ENCODE measurements at regions not wholly inside any gene's neighbourhood (a gene's known extent, or its start where the extent isn't known, plus 50 kb on each side); places are given as distances from the start of the nearest gene placed in this dataset.
A peak's percentile ranks its signal among the peaks of the same experiment; 100 is the strongest.
"Not testable (repeated sequence)": the region's sequence is repeated elsewhere in the genome, so short reads cannot be mapped to it uniquely, and the experiment has no call there.

DNA sequence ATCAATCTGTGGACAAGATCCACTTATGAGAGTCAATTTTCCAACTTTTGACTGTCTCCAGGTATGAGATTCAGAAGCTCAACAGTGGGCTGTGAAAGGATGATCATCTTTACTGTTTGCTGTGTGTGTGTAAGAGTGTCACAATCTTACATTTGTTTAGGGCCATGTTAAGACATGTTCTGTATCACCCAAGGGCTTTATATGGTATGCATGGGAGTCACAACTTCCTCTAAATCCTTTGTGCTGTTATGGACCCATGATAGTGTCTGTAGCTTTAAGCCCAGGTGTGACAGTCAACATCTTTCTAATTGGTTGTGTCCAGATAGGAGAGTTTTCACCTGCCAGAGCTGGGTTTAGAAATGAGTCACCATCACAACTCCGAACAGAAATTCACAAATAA lies 70.2 kb downstream of the ZNF726 start:
- DNase-seq (ENCODE audit: low spot score): not testable (repeated sequence)

DNA sequence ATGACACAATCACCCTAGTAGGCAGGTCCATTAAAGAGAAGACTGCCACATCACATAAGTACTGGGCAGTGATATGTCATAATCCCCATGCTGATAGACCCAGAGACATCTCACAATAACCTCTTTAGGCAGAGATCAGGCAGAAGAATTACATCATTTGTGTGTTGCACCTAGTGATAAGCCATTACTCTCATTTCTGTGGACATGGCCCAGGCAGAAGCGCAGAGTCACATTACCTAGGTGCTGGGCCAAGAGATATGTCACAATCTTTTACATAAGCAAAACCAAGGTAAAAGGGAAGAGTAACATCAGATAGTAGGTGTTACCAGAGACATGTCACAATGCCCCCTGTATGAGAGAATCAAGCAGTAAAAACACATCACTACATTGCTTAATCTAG lies 71.9 kb downstream of the ZNF726 start:
- DNase-seq (ENCODE audit: low spot score): no peak

DNA sequence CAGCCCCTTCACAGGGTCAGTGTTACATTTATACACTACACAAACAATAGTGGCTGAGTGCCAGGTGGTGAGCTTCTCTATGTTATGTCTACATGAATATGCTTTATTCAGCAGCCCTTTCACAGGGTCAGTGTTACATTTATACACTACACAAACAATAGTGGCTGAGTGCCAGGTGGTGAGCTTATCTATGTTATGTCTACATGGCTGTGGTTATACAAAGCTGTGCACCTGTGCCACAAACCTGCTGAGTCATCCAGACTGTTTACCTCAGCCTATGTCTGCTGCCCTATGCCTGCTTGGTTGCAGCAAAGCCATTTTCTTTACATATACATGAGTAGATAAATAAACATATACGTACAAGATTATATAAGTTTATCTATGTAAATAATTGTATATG lies 76.5 kb downstream of the ZNF726 start:
- no peak for DNase-seq (ENCODE audit: low spot score)

DNA sequence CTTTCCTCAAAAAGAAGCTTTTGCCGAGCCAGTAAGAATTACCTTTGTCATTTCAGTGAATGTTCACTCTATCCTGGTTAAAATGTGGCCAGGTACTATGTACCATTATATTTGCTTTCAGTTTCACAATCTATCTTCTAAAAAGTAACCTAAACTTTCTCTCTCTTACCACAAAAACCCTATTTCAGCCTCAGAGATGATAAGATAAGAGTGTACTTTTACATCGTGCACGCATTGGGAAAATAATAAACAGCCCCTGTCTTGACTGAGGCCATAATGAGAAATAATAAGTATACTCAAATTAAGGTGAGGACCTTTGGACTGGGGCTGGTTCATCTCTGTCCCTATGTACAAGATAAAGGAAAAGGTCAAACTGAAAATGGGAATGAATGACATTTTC lies 77.7 kb downstream of the ZNF726 start:
- no peak for DNase-seq (ENCODE audit: low spot score)

DNA sequence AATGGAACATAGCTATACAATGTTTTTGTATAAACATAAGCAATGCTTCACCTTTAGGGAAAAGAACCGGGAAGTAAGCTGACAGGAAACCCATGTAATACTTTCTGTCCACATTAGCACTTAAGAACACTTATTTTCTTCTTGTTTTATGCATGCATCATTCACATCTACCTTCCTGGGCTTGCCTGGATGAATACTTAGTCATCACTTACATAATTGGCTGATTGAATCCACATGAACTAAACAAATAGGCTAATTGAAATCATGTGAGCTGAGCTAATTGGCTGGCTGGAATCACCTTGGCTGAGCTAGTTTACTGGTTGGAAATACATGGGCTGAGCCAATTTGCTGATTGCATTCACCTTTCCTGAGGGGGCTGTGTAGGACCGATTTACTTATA lies 78.8 kb downstream of the ZNF726 start:
- no peak for DNase-seq (ENCODE audit: low spot score)

DNA sequence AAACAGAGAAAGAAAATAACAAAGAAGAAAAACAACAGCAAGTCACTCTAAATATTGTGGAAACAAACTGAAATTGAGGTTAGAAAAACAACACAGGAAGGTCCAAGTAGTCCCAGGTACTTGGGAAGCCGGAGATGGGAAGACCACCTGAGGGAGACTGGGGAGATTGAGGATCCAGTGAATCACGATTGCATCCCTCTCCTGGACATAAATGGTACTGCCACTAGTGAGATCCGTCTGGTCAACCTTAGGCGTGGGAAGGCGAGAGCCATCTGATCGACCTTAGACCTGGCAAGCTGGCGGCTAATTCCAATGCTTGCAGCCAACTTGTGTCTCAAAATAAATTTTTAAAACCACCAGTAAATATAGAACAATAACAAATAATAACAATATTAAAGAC lies 81.9 kb downstream of the ZNF726 start:
- DNase-seq (ENCODE audit: low spot score): no peak

DNA sequence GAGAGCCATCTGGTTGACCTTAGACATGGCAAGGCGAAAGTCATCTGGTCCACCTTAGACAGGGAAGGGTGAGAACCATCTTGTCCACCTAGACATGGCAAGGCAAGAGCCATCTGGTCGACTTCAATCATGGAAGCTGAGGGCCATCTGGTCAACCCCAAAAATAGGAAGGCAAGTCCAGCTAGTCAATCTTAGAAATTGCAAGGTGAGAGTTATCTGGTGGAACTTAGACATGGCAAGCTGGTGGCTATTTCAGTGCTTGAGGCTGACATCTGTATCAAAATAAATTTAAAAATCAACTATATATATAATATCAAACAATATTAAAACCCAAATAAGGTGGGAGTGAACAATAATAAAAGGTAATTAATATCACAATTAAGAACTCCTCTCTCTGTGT lies 83.9 kb downstream of the ZNF726 start:
- no peak for DNase-seq (ENCODE audit: low spot score)

DNA sequence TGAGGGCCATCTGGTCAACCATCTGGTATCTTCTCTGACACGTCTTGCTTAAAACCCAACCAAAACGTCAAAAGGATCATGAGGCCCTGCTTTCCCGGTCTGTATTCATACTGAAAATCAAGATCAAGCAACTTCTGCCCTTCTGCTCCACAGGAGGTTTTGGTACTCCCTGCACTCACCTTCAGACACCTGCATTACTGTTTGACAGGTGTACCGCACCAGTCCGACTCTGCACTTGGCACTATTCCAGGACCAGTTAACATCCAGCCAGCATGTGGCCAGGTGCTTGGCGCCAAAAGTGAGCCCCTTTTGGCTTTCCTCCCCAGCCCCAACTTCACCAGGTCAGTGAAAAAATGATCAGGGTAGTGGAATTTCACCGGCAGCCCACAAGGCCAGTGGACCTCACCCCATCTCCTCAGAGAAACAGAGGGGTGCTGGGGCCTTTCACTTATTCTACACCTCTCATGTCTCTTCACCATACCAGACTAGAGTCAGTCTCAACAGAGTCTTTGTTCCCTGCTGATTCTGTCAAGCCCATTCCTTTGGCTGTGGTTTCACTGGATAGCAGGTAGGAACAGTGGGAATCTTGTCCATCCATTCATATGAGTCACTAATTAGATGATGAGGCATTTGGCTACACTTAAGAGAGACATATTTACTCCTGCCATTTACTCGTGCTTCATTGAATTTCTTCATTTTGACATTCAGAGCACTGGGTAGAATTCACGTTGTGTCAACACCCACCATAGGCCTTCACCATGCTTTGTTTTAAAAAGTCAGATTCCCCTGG lies 85.3 kb downstream of the ZNF726 start:
- DNase-seq (ENCODE audit: low spot score): no peak

DNA sequence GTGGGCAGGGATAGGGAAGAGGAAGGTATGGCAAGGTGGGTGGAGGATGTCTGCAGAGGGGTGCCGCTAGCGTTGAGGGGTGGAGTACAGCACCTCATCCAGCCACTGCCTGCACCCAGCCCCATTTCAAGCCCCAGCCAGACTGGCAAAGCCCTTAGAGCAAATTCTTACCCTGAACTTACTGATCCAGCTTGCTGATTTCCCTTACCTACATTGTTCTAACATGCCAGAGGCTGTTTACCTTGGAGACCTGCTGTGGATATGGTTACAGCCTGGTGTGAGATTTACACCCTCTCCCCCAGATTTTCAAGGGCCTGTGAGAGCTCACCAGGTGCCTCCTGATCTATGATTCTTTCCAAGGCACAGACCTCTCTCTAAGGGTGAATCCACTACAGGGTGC lies 86.0 kb downstream of the ZNF726 start:
- no peak for DNase-seq (ENCODE audit: low spot score)

DNA sequence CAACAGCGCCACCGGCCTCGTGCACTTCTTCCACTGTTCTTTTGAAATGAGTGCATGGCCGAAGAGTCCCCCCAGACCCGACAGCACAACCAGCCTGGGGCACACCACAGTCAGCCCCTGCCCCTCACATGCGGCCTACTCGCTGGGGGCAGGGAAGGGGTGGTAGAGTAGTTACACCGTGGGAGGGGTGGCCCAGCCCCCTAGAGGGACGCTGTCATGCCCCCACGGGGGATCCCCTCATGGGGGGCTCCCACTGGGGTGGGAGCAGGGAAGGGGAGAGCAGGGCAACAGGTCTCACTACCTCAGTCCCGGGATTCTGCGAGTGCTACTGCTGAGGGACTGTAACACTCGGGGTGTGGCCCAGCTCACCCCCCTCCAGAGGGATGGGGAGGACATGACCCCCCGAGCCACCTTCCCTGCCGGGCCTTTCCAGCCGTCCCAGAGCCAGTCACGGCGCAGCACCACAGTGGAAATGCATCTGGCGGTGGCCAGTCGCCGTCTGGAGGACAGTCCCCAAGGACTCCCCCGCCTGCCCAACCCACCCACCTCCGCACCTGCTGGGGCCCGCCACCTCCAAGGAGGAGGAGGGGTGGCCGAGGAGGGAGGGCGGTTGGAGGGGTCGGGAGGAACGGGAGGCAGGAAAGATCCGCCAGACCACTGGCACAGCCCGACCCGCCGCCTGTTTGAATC lies 84.6 kb upstream of the ZNF254 start:
- no peak for DNase-seq (ENCODE audit: low spot score)

DNA sequence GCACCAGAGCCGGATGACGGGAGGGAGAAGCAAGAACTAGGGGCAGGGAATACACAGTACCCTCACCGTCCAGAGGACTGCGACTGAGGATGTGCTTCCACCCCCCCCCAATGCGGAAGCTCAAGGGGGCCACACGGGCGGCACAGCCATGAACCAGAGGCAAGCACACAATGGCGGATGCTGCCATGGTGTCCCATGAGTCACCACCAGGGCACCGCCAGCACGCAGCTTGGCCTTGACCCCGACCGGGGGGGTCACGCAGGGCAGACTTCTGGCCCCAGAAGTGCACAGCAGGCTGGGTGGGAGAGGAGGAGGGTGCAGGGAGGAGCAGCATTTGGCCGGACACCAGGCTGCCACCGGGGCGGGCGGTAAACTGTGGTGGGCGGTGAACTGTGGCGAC lies 83.5 kb upstream of the ZNF254 start:
- DNase-seq (ENCODE audit: low spot score): no peak

DNA sequence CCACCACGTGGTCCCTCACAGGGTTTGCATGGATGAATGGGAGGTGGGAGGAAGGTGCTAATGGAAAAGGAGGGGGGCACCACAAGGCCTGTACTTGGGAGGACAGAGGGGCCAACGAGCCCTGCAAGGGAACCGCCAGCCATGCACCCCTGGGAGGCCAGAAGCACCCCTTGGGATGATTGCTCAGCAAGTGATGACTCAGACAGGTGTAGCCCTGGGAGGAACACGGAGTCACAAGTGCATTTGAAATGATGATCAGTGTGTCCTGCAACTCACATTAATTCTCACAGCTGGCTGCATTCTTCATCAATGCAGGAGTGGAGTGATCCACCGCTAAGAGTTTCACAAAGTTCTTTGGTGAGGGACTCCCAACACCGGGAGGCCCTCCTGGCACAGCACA lies 82.8 kb upstream of the ZNF254 start:
- no peak for DNase-seq (ENCODE audit: low spot score)

DNA sequence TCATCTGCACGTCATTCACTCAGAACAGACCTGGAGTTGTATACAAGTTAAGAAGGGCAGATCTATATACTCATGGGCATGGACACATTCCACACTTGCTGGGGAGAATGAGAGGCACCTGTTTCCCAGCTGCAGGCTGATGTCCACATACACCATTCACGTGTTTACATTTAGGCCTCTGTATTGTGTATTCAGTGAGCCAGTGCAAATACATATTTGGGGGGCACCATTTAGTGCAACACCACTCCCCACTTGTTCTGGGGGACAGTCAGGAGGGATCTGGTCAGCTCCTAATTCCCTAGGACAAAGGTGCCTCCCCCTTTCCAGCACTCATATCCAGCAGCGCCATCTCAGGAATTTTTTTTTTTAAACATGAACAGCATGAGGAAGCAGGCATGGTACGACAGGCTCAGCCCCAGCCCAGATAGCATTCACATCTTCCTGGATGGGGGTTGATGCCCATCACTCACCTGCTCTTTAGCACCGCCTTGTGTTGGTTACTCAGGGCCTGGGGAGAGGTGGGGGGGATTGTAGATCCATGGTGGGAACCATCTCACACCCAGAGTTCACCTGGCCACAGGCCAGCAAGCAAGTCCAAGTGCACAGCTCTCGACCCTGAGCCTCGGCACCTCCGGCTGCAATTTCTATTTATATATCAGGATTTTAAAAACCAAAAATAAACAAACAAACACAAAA lies 56.9 kb upstream of the ZNF254 start:
- no peak for DNase-seq (ENCODE audit: low spot score)

DNA sequence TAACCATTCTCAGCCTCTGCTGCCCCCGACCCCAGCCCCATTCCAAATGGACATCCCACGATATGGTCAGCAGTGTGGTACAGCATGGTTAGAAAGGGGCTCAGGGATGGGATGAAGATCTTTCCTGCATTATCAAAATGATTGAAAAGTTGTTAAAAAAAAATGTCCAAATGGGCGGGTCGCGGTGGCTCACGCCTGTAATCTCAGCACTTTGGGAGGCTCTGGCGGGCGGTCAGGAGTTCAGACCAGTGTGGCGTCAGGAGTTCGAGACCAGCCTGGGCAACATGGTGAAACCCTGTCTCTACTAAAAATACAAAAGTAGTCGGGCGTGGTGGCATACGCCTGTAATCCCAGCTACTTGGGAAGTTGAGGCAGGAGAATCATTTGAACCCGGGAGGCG lies 54.3 kb upstream of the ZNF254 start:
- no peak for DNase-seq (ENCODE audit: low spot score)

DNA sequence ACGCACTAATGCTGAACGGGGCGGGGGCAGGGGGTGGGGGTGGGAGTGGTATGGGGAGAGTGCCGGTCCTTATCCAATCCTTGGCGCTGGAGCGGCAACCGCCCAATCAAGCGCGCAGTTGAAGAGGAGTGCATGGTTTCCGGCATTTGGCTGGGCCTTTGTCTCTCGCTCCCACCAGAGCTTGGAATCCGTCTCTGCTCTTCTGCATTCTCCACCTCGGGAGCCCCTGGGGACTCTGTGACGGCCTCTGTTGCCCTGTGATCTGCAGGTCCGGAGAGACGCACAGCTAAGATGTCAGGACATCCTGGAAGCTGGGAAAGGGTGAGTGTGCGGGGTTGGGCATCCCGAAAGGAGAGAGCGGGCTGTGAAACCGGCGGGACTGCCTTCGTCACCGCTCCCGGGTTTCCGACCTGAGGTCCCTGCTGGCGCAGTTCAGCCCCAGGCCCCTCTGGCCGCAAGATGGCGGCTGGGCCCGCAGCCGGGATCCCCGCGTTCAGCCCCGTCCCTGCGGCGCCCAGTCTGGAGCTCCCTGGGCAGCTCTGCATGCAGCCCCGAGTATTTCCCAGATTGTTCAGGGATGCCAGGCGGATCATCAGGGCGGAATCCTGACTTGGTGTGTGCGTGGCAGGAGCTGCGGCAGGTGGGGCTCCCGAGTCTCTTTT lies 53.6 kb upstream of the ZNF254 start:
- peak; percentile 91 for DNase-seq (ENCODE audit: low spot score)

DNA sequence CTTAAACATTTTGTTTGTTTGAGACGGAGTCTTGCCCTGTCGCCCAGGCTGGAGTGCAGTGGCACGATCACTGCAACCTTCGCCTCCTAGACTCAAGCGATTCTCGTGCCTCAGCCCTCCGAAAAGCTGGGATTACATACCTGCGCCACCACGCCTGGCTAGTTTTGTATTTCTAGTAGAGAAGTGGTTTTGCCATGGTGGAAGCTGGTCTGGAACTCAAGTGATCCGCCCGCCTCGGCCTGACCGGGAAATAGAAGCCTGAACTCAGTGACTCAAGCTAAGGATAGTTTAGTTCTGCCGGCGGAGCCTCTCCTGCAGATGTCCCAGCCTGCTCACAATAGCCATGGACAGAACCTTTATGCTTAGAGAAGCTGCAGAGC lies 53.0 kb upstream of the ZNF254 start:
- peak; percentile 37 for DNase-seq (ENCODE audit: low spot score)

DNA sequence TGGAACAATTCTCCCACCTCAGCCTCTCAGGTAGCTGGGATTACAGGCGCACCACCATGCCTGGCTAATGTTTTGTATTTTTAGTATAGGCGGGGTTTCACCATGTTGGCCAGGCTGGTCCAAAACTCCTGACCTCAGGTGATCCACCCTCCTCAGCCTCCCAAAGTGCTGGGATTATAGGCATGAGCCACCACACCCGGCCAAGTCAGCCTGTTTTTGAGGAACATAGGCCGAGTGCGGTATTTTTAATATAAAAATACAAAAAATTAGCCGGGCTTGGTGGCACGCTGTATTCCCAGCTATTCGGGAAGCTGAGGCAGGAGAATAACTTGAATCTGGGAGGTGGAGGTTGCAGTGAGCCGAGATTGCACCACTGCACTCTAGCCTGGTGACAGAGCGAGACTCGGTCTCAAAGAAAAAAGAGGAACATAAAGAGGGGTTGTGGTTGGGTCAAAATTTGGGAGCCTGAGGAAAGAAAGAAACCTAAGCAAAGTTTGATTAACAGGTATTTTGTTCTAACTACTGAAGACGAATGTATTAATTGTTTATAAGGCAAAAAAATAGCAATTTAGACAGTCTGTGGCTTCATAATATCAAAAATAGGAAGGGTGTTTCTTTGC lies 51.6 kb upstream of the ZNF254 start:
- not testable (repeated sequence) for DNase-seq (ENCODE audit: low spot score)
